HCT116 (cell line): ENCODE measurements at regions not wholly inside any gene's neighbourhood (a gene's known extent, or its start where the extent isn't known, plus 50 kb on each side); places are given as distances from the start of the nearest gene placed in this dataset.

Experiments
- ATAC-seq: fragments of 200-7000 bp; cut with Tn5 transposase; 2 replicates; pipeline ENCODE4 v1.9.1; 2020; ENCODE audit warnings: mild to moderate bottlenecking, moderate library complexity
- BruUV-seq: library from RNA; stranded (reverse); fragments of 400-500 nt; replicated peaks from 2 replicates; lab custom pipeline; 2021; lab: Mats Ljungman, UMichigan
- CTCF ChIA-PET: fragments of 300-600 bp; sonication (Branson Sonifier 250); formaldehyde crosslinking; loops from one replicate; lab custom pipeline; 2021; ENCODE audit warnings: antibody characterized with exemption; lab: Charles Lee
- POLR2A ChIA-PET: fragments of 300-600, 350-600 bp; sonication (Branson Sonifier 250); formaldehyde crosslinking; loops from one replicate; lab custom pipeline; 2021; ENCODE audit warnings: antibody characterized with exemption; lab: Charles Lee
- RAD21 ChIA-PET, 2 experiments: fragments of 300-600 bp; sonication (Branson Sonifier 250); formaldehyde crosslinking; loops; one replicate each; lab custom pipeline; 2023; ENCODE audit warnings: low total read pairs in 2 of 2; ENCODE audit not compliant: uncharacterized antibody in 2 of 2, unreplicated experiment in 2 of 2, low non-redundant PET in 1 of 2; lab: Charles Lee
- DNase-seq: peaks from one replicate; pipeline ENCODE4 v3.0.0-alpha.2; 2010; ENCODE audit warnings: low read depth, low spot score
- H2AFZ ChIP-seq: fragments of 200-600 bp; shearing (Covaris generic), sonication (generic); 2 replicates; pipeline ENCODE4 v1.6.1; 2017; ENCODE audit warnings: low read depth, mixed run types, mixed read lengths, antibody characterized with exemption, low read length; ENCODE audit not compliant: poor library complexity, severe bottlenecking
- H3K27ac ChIP-seq: 2 replicates; pipeline ENCODE4 v1.5.1; 2012; ENCODE audit warnings: low read depth, low read length
- H3K27me3 ChIP-seq: fragments of 200-600 bp; sonication (generic); 2 replicates; pipeline ENCODE4 v1.6.1; 2016; ENCODE audit warnings: mixed run types, low read length, mixed read lengths; ENCODE audit not compliant: insufficient read depth
- H3K36me3 ChIP-seq, 2 experiments: fragments of 200-500 bp in 1 of 2; fragments of 200-600 bp in 1 of 2; sonication (Bioruptor generic) in 1 of 2; sonication (generic) in 1 of 2; 2 replicates each; pipeline versions ENCODE4 v1.5.1 to v1.6.1; 2014 to 2016; ENCODE audit warnings: low read length in 2 of 2, inconsistent platforms in 1 of 2, mixed read lengths in 1 of 2, mixed run types in 1 of 2; ENCODE audit not compliant: insufficient read depth in 2 of 2, control insufficient read depth in 1 of 2
- H3K4me1 ChIP-seq, 2 experiments: fragments of 200-600 bp in 1 of 2; sonication (generic) in 1 of 2; 2 replicates each; pipeline versions ENCODE4 v1.5.1 to v1.6.1; 2012 to 2017; ENCODE audit warnings: low read length in 2 of 2, inconsistent platforms in 1 of 2, mild to moderate bottlenecking in 1 of 2, mixed read lengths in 1 of 2, mixed run types in 1 of 2, moderate library complexity in 1 of 2; ENCODE audit not compliant: insufficient read depth in 2 of 2, control insufficient read depth in 1 of 2
- H3K4me2 ChIP-seq: fragments of 200-600 bp; sonication (generic); 2 replicates; pipeline ENCODE4 v1.6.1; 2017; ENCODE audit warnings: mixed run types, low read length, mixed read lengths
- H3K4me3 ChIP-seq, 2 experiments: fragments of 200-600 bp in 1 of 2; sonication (generic) in 1 of 2; replicated peaks in 1 of 2; 2 replicates each; pipeline ENCODE4 v1.5.1; 2011 to 2016; ENCODE audit warnings: low read length in 2 of 2, control low read depth in 1 of 2, low read depth in 1 of 2, mild to moderate bottlenecking in 1 of 2, mixed read lengths in 1 of 2, mixed run types in 1 of 2
- H3K79me2 ChIP-seq: fragments of 200-600 bp; sonication (generic); 2 replicates; pipeline ENCODE4 v1.6.1; 2017; ENCODE audit warnings: mild to moderate bottlenecking, mixed run types, low read length, moderate library complexity, mixed read lengths; ENCODE audit not compliant: insufficient read depth
- H3K9ac ChIP-seq: fragments of 200-600 bp; sonication (generic); 2 replicates; pipeline ENCODE4 v1.6.1; 2016; ENCODE audit warnings: low read length, mixed read lengths
- H3K9me2 ChIP-seq: fragments of 200-600 bp; sonication (generic), shearing (Covaris generic); 2 replicates; pipeline ENCODE4 v1.6.1; 2017; ENCODE audit warnings: mixed run types, mild to moderate bottlenecking, moderate library complexity; ENCODE audit not compliant: insufficient read depth
- H3K9me3 ChIP-seq, 2 experiments: fragments of 200-500 bp in 1 of 2; fragments of 200-600 bp in 1 of 2; sonication (Bioruptor generic) in 1 of 2; sonication (generic) in 1 of 2; 2 replicates each; pipeline ENCODE4 v1.6.1; 2014 to 2017; ENCODE audit warnings: low read length in 2 of 2, mixed read lengths in 2 of 2, inconsistent platforms in 1 of 2, low read depth in 1 of 2, mild to moderate bottlenecking in 1 of 2, mixed run types in 1 of 2, moderate library complexity in 1 of 2; ENCODE audit not compliant: control insufficient read depth in 1 of 2, insufficient read depth in 1 of 2
- H4K20me1 ChIP-seq: fragments of 200-600 bp; sonication (generic), shearing (Covaris generic); 2 replicates; pipeline ENCODE4 v1.6.1; 2017; ENCODE audit warnings: mixed run types, mild to moderate bottlenecking, moderate library complexity; ENCODE audit not compliant: insufficient read depth
- CBX3 ChIP-seq: IDR thresholded peaks from 2 replicates; pipeline ENCODE4 v1.6.1; 2012; ENCODE audit warnings: low read depth
- CEBPB ChIP-seq: IDR thresholded peaks from 2 replicates; pipeline ENCODE4 v1.6.1; 2012; ENCODE audit warnings: low read depth
- EGR1 ChIP-seq: IDR thresholded peaks from 2 replicates; pipeline ENCODE4 v1.6.1; 2012; ENCODE audit warnings: low read depth
- ELF1 ChIP-seq: IDR thresholded peaks from 2 replicates; pipeline ENCODE4 v1.6.1; 2012; ENCODE audit warnings: low read depth, borderline replicate concordance
- EZH2phosphoT487 ChIP-seq: fragments of 200-600 bp; IDR thresholded peaks from 2 replicates; pipeline ENCODE4 v1.6.1; 2018; ENCODE audit warnings: antibody characterized with exemption, borderline replicate concordance
- POLR2A ChIP-seq: IDR thresholded peaks from 2 replicates; pipeline ENCODE4 v1.7.0; 2011; ENCODE audit warnings: borderline replicate concordance; ENCODE audit not compliant: insufficient read depth, insufficient read length; ENCODE audit errors: extremely low read depth
- POLR2AphosphoS5 ChIP-seq: IDR thresholded peaks from 2 replicates; pipeline ENCODE4 v1.6.1; 2011; ENCODE audit warnings: mild to moderate bottlenecking, low read depth, low read length, moderate library complexity
- SIN3A ChIP-seq: IDR thresholded peaks from 2 replicates; pipeline ENCODE4 v1.6.1; 2012; ENCODE audit warnings: low read depth
- SRF ChIP-seq: IDR thresholded peaks from 2 replicates; pipeline ENCODE4 v1.6.1; 2012; ENCODE audit warnings: low read depth
- TCF7L2 ChIP-seq: IDR thresholded peaks from 2 replicates; pipeline ENCODE4 v1.7.0; 2011; ENCODE audit warnings: borderline replicate concordance, inconsistent platforms; ENCODE audit not compliant: insufficient read depth, insufficient read length; ENCODE audit errors: extremely low read depth
- YY1 ChIP-seq: IDR thresholded peaks from 2 replicates; pipeline ENCODE4 v1.6.1; 2011; ENCODE audit warnings: low read length, low read depth, moderate library complexity, mild to moderate bottlenecking; ENCODE audit not compliant: insufficient replicate concordance; ENCODE audit errors: extremely low read depth
- ZFX ChIP-seq: fragments of 450-650 bp; IDR thresholded peaks from 2 replicates; pipeline ENCODE4 v1.6.1; 2017
- ZNF274 ChIP-seq: fragments of 200-500 bp; sonication (Bioruptor generic); IDR thresholded peaks from 2 replicates; pipeline ENCODE4 v1.6.1; 2014; ENCODE audit warnings: mild to moderate bottlenecking, low read depth, low read length, inconsistent platforms
- intact Hi-C: fragments of 100-400 bp; cut with micrococcal nuclease; formaldehyde crosslinking; loops from 2 replicates; pipeline ENCODE4 v1.10.0; 2022
- TF ChIP-seq, protein P1 (sequence below): IDR thresholded peaks from 2 replicates; pipeline ENCODE4 v1.6.1; 2012; ENCODE audit warnings: low read depth
- TF ChIP-seq, protein P2 (sequence below): IDR thresholded peaks from 2 replicates; pipeline ENCODE4 v1.6.1; 2012

DNA sequence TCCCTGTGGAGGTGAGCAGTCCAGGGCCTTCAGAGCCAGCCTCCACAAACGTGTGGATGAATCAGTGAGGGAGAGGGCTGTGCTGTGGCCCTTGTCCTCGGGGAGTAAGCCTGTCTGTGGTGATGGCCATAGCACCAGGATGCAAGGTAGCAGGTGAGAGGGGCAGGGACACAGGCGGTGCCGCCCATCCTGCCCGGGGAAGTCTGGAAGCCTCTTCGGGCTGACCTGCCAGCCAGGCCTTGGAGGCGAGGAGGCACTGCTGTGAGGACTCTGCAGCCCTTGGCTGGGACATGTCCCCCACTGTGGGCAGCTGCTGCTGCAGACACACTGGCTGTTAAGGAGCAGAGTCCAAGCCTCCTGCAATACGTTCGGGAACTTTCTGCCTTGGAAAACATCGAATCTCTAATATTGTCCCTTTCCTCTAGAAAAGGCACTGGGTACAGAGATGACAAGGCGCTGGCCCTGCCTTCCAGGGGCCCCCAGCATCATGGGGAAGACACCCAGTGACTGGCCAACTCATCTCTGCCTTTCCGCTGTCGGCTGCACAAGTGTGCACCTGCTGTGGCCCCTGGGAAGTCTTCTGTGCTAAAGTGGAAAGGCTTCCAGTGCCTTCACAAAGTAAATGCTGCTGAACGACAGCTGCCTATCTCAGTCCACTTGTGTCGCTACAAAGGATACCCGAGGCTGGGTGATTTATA is 101.4 kb downstream of the ADRA2C start:
- RAD21 ChIA-PET = no interaction called here
- H3K4me3 ChIP-seq = no peak overlapping the region
- no peaks in the 10 kb centered on the region for H4K20me1 ChIP-seq
- ATAC-seq (no peak), DNase-seq (no peak)
- TF ChIP-seq TCF7L2 (no peak), EZH2phosphoT487 (no peak), POLR2A (no peak), YY1 (no peak), POLR2AphosphoS5 (no peak), ZFX (no peak), SRF (no peak), CBX3 (no peak), ELF1 (no peak), CEBPB (no peak), SIN3A (no peak), ZNF274 (no peak), EGR1 (no peak)
- TF ChIP-seq, protein P1, sequence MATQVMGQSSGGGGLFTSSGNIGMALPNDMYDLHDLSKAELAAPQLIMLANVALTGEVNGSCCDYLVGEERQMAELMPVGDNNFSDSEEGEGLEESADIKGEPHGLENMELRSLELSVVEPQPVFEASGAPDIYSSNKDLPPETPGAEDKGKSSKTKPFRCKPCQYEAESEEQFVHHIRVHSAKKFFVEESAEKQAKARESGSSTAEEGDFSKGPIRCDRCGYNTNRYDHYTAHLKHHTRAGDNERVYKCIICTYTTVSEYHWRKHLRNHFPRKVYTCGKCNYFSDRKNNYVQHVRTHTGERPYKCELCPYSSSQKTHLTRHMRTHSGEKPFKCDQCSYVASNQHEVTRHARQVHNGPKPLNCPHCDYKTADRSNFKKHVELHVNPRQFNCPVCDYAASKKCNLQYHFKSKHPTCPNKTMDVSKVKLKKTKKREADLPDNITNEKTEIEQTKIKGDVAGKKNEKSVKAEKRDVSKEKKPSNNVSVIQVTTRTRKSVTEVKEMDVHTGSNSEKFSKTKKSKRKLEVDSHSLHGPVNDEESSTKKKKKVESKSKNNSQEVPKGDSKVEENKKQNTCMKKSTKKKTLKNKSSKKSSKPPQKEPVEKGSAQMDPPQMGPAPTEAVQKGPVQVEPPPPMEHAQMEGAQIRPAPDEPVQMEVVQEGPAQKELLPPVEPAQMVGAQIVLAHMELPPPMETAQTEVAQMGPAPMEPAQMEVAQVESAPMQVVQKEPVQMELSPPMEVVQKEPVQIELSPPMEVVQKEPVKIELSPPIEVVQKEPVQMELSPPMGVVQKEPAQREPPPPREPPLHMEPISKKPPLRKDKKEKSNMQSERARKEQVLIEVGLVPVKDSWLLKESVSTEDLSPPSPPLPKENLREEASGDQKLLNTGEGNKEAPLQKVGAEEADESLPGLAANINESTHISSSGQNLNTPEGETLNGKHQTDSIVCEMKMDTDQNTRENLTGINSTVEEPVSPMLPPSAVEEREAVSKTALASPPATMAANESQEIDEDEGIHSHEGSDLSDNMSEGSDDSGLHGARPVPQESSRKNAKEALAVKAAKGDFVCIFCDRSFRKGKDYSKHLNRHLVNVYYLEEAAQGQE = no peak
- TF ChIP-seq, protein P2, sequence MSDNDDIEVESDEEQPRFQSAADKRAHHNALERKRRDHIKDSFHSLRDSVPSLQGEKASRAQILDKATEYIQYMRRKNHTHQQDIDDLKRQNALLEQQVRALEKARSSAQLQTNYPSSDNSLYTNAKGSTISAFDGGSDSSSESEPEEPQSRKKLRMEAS = no peak
- no TSS peak for BruUV-seq
- no peak overlapping the region for H2AFZ ChIP-seq
- no peaks in the 10 kb centered on the region for H3K79me2 ChIP-seq
- CTCF ChIA-PET = interaction anchor here (3.1 kb wide), 1 partner anchor 13 kb away, joined by 9 read pairs; no protein-coding TSS in a partner anchor
- no peaks in the 10 kb centered on the region for H3K27me3 ChIP-seq
- H3K9me3 ChIP-seq = no peaks in the 10 kb centered on the region
- no peak overlapping the region for H3K27ac ChIP-seq
- H3K4me2 ChIP-seq = no peak overlapping the region
- POLR2A ChIA-PET = no interaction called here
- H3K4me1 ChIP-seq = peaks cover 0 to 6% of the 10 kb centered on the region in 2 experiments; a peak in 2 of 4 replicates
- no peaks in the 10 kb centered on the region for H3K9me2 ChIP-seq
- H3K9ac ChIP-seq = no peak overlapping the region
- H3K36me3 ChIP-seq = no peaks in the 10 kb centered on the region
- intact Hi-C loops = no loop called here
